KOPT-K1 (cell line): ENCODE measurements at regions not wholly inside any gene's neighbourhood (a gene's known extent, or its start where the extent isn't known, plus 50 kb on each side); places are given as distances from the start of the nearest gene placed in this dataset.

Experiments used
- H3K27ac ChIP-seq: fragments of 200-600 bp; sonication (generic); 2 replicates; pipeline ENCODE4 v1.5.1; 2016; ENCODE audit warnings: antibody characterized with exemption, mild to moderate bottlenecking, low read depth, low read length; ENCODE audit not compliant: poor library complexity, severe bottlenecking
- H3K36me3 ChIP-seq: fragments of 200-600 bp; sonication (generic); 2 replicates; pipeline ENCODE4 v1.5.1; 2017; ENCODE audit warnings: antibody characterized with exemption, mild to moderate bottlenecking, low read length, moderate library complexity; ENCODE audit not compliant: insufficient read depth
- H3K9me3 ChIP-seq: fragments of 200-600 bp; sonication (generic); 2 replicates; pipeline ENCODE4 v1.5.1; 2017; ENCODE audit warnings: antibody characterized with exemption, low read length, mild to moderate bottlenecking; ENCODE audit not compliant: insufficient read depth, poor library complexity, severe bottlenecking

DNA sequence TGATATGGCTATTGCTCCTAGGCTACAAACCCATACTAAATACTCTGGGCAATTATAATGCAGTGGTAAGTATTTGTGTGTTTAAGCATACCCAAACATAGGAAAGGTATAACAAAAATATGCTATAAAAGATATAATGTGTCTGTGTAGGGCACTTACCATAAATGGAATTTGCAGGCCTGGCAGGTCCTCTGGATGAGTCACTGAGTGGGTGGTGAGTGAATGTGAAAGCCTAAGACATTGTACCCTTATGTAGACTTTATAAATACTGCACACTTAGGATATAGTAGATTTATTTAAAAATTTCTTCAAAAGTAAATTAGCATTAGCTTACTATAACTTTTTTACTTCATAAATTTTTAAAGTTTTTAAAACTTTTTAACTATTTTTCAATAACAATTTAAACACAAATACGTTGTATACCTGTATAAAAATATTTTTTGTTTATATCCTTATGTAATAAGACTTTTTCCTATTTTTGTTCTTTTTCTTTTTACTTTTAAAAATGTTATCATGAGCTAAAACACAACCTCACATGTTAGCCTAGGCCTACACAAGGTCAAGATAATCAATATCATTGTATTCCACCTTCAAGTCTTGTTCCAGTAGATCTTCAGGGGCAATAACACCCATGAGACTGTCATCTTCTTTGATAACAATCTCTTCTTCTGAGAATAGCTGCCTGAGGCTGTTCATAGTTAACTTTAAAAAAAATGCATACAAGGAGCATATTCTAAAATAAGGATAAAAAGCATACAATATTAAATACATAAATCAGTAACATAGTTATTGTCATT, 306.3 kb upstream of the RGS18 start:
- H3K36me3 ChIP-seq: no peaks in the 10 kb centered on the region
- no peak overlapping the region for H3K27ac ChIP-seq
- H3K9me3 ChIP-seq: no peaks in the 10 kb centered on the region

GRCh38 chr1:191852907-191853306, 305.4 kb upstream of the RGS18 start:
- Histone ChIP-seq H3K36me3 (no peaks in the 10 kb centered on the region), H3K27ac (no peak overlapping the region), H3K9me3 (no peaks in the 10 kb centered on the region)

DNA sequence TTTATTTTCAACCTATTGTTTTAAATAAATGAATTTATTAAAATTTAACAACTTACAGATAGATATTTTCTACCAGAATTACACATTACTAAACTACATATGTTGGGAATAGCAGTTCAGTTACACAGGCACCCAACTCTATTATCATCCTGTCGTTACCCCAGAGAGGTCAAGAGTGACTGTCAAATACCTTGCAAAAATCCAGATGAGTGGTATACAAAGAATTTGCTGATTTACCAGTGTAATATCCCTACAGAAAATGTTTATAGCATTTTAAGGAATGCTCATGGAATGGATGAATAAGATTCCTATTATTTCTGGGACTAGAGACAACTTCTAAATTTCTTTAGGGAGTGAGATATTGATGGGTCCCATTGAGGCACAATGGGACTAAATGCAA, 300.7 kb upstream of the RGS18 start:
- no peaks in the 10 kb centered on the region for H3K36me3 ChIP-seq
- no peak overlapping the region for H3K27ac ChIP-seq
- no peaks in the 10 kb centered on the region for H3K9me3 ChIP-seq

- H3K36me3 ChIP-seq: no peaks in the 10 kb centered on the region
- no peak overlapping the region for H3K27ac ChIP-seq
- no peaks in the 10 kb centered on the region for H3K9me3 ChIP-seq
Measured at GRCh38 chr1:191865479-191865878, 292.8 kb upstream of the RGS18 start.

GRCh38 chr1:191866155-191866554, 292.1 kb upstream of the RGS18 start:
- H3K9me3 ChIP-seq: no peaks in the 10 kb centered on the region
- no peaks in the 10 kb centered on the region for H3K36me3 ChIP-seq
- no peak overlapping the region for H3K27ac ChIP-seq

DNA sequence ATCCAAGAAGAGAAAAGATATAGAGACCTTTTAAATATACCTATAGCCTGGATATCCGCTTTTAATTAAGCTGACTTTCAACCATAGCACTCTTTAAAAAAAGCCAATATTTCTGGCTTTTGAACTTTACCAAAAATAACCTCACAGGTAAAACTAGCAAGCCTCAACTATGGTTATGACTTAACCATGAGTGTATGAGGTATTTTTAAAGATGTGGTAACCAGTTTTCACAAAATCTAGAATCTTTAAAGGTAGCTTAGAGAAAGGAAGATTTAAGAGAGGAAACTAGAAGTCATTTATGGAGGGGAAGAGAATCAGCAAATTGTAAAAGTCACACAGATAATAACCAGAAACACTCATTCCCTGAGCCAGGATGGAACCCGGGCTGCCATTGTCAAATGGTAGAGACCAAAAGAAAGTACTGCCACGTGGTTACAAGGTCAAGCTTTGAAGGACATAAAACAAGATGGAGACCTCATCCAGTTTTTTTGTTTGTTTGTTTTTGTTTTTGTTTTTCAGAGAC, 288.4 kb upstream of the RGS18 start:
- Histone ChIP-seq H3K27ac (no peak overlapping the region), H3K36me3 (no peaks in the 10 kb centered on the region)

GRCh38 chr1:191870490-191870889, 287.8 kb upstream of the RGS18 start:
- H3K27ac ChIP-seq: no peak overlapping the region

More for the DNA sequence above, 288.4 kb upstream of the RGS18 start:
- no peaks in the 10 kb centered on the region for H3K9me3 ChIP-seq

DNA sequence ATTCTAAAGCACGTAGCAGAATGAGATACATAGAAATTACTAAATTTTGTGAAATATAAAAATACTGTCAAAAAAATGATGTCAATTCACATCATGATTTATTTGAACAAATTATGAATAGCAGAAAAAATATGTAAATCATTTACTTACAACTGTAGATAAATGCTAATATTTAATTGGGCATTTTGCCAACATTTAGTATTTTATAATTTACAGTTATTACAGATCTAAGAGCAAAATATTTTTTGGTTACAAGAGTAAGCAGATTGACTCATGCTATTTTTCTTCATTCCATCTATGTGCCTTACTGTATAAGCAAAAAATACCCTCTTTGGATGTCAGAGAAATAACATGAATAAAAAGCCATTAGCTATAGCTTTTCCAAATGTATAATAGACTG, 282.3 kb upstream of the RGS18 start:
- no peaks in the 10 kb centered on the region for H3K9me3 ChIP-seq
- H3K27ac ChIP-seq: no peak overlapping the region
- no peaks in the 10 kb centered on the region for H3K36me3 ChIP-seq

More at GRCh38 chr1:191870490-191870889, 287.8 kb upstream of the RGS18 start:
- Histone ChIP-seq H3K36me3 (no peaks in the 10 kb centered on the region), H3K9me3 (no peaks in the 10 kb centered on the region)

DNA sequence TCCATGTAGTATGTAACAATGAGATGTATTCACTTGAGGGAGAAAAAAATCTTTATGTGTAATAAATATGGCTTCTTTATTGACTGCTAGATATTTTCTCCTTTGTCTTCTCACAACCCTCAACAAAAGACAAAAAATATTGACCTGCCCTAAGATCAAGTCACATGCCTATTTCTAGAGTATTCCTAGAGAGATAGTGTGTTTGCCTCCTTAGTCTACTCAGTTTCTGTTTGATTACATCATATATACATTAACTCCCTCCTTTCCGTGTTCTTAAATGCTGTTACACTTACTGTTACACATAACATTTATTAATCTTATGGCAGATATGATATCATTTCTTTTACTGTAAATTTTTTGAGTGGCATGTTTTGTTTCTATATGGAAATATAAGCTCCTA, 281.6 kb upstream of the RGS18 start:
- H3K9me3 ChIP-seq: no peaks in the 10 kb centered on the region
- H3K27ac ChIP-seq: no peak overlapping the region
- no peaks in the 10 kb centered on the region for H3K36me3 ChIP-seq

- Histone ChIP-seq H3K27ac (no peak overlapping the region), H3K36me3 (no peaks in the 10 kb centered on the region), H3K9me3 (no peaks in the 10 kb centered on the region)
Measured at GRCh38 chr1:191882870-191883269, 275.4 kb upstream of the RGS18 start.

DNA sequence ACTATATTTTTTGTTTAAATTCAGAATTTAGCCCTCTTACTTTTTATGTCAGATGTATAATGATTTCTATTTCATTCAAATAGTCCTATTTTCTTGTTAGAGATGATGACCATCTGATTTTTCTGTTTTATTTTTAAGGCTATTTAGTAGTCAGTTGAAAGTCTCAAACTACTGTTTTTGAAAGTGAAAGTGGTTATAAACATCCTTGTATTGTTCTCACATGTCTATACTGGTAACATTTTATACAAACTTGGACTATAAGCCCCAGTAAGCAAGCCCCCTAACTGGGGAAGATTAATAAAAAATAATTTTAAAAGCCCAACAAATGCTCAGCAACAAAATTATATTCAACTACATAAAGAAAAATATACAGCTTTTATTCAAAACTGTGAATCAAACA, 271.3 kb upstream of the RGS18 start:
- Histone ChIP-seq H3K9me3 (no peaks in the 10 kb centered on the region), H3K27ac (no peak overlapping the region), H3K36me3 (no peaks in the 10 kb centered on the region)

GRCh38 chr1:191888996-191889622, 269.2 kb upstream of the RGS18 start:
- no peaks in the 10 kb centered on the region for H3K36me3 ChIP-seq
- H3K27ac ChIP-seq: peak overlapping the region; percentile 58
- no peaks in the 10 kb centered on the region for H3K9me3 ChIP-seq

- H3K9me3 ChIP-seq: no peaks in the 10 kb centered on the region
- H3K36me3 ChIP-seq: no peaks in the 10 kb centered on the region
- H3K27ac ChIP-seq: peak overlapping the region; percentile 58
Measured at GRCh38 chr1:191889623-191890003, 268.6 kb upstream of the RGS18 start.

DNA sequence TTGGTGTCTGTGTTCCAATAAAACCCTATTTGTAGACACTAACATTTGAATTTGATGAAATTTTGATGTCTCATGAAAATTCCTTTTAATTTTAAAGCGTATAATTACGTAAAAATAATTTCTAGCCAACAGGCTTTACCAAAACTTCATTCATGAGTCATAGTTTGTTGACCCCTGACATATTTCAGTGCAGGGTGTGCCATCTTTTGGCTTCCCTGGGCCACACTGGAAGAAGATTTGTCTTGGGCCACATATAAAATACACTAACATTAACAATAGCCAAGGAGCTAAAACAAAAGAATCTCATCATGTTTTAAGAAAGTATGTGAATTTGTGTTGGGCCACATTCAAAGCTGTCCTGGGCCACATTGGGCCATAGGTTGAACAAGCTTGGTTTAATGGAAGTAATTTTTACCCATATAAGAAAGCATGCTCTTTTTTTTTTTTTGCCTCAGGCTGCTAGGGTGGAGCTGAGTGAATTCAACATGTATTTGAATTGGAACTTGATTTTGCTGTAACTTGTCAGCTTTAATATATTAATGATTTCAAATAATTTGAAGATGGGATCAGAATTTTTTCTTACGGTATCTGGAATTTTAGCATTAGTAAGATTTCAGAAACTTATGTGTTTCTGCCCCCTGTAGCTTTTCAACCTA, 267.7 kb upstream of the RGS18 start:
- Histone ChIP-seq H3K27ac (no peak overlapping the region), H3K36me3 (no peaks in the 10 kb centered on the region), H3K9me3 (no peaks in the 10 kb centered on the region)

DNA sequence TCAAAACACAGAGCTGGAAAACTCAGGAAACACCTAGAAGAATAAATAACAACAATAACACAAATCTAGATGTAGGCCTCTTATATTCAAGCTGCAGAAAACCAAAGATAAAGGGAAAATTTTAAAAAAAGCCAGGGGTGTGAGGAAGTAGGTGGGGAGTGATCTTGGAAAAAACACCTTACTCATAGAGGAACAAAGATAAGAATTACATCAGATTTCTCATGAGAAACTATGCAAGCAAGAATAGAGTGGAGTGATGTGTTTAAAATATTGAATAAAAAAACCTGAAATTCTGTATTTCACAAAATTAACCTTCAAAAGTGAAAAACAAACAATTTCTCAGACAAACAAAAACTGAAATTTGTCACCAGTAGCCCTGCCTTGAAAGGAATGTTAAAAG, 265.5 kb upstream of the RGS18 start:
- Histone ChIP-seq H3K27ac (no peak overlapping the region), H3K9me3 (no peaks in the 10 kb centered on the region), H3K36me3 (no peaks in the 10 kb centered on the region)
